GM18505 (cell line): ENCODE measurements at regions not wholly inside any gene's neighbourhood (a gene's known extent, or its start where the extent isn't known, plus 50 kb on each side); places are given as distances from the start of the nearest gene placed in this dataset.

Source experiments
- ATAC-seq: cut with Tn5 transposase; IDR thresholded peaks from one replicate; pipeline ENCODE4 v1.9.1; 2021; ENCODE audit not compliant: unreplicated experiment
- POLR2A ChIP-seq: IDR thresholded peaks from 4 replicates; pipeline ENCODE4 v1.6.1; 2011; ENCODE audit warnings: borderline replicate concordance; ENCODE audit not compliant: insufficient read depth, insufficient read length; ENCODE audit errors: extremely low read depth

DNA sequence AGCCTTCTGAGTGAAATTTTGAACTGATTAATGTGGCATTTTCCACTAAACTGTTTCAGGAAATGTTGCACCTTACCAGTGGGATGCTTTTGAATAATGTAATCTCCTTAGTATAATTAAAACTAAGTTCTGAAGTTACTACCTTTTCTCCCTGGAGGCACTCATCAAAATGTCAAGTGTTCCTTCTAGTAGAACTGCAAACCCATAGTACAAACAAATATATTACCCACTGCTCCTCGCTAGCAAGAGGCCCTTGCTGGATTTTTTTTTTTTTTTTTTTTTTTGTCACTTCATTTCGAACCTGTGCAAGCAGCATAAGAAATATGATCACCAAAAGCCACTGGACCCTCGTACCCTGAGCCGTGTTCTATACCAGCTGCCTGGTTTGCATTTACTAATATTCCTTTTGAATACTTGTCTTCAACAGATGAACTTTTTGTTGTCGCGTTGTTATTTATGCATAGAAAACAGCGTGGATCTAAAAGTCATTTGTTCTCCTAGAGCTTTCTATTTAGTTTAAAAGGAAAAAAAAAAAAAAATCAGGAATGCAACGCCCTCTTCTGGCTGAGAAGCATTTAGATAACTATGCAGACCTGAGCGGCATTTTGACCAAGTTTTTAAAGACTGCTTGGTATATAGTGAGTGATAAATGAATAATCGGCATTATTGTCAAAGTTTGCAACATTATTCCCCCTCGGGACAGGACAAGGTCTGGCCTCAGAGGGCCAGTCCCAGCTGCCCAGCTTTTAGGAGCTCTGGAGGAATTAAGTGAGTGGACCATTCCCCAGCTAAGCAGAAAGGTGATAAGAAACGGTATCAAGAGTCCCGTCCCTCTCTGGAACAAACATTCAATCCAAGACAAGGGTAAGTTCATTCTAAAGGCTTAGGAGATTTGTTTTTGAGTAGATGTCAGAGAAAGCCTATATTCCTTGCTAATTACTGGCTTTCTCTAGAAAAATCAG, 162.5 kb upstream of the KIF2A start:
- ATAC-seq: no peak
- TF ChIP-seq POLR2A: no peak

DNA sequence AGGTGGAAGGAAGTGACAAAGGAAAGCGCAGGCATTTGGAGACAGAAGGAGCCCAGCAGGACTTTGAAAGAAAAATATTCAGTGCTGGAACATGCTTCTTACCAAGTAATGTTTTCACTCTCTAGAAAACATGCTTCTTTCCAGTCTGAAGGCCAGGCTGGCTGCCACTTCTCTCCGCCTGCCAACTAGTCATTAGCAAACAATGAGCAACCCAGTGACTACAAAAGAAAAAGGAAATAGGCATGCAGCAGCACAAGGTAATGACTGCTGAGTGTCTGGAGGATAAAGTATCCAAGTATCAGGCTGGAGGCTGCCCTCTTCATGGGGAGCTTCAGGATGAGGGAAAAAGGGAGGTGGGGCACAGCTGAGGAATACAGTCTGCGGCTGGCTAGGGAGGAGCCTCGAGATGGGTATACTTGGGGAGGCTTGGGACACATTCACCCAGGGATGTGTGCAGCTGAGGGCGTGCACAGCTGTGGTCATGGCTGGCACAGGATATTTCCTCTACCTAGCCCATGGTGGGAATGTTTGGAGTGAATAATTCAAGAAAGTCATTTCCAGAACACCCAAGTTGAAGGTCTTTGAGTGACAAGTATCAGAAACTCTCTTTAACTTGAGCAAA, 161.5 kb upstream of the KIF2A start:
- no peak for ATAC-seq
- TF ChIP-seq POLR2A: no peak

- no peak for TF ChIP-seq POLR2A
- ATAC-seq: no peak
Observed at GRCh38 chr5:62149879-62150278, 156.1 kb upstream of the KIF2A start.

DNA sequence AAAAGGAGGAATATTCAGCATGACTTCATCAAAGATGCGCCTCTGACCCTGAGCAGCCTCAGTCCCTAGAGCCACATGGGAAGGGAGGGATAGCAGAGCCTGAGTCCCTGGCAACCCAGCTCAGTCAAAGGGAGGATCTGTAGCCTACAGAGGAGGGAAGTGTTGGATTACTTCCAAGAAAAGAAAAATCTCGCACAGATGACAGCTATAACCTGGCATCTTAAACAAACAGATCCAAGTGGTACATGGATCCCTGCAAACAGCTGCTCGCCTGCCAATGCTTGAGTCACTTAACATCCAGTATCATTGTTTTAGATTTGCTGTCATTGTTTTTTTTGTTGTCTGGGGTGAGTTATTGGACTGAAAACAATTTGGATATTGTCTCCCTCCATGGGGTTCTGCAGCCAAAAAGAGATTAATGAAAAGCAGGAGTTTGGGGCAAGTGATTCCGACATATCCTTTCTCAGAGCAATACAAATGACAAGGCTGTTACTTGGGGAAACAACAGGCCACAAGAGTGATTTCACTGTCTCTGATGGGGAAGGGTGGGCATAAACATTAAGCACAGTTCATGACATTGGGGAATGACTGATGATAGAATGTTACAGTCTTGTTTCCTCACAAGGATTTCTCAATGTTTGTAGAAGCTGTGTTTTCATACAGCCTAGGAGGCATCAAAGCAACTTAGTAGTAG, 153.5 kb upstream of the KIF2A start:
- no peak for TF ChIP-seq POLR2A

DNA sequence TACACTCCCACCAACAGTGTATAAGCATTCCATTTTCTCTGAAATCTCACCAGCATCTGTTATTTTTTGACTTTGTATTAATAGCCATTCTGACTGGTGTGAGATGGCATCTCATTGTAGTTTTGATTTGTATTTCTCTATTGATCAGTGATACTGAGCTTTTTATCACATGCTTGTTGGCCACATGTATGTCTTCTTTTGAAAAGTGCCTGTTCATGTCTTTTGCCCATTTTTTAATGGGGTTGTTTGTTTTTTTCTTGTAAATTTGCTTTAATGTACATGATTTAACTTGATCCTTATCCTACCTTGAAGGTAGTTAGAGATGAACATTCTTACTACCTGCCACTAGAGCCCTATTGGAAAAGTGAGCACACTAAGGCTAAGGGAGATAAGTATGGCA, 151.2 kb upstream of the KIF2A start:
- TF ChIP-seq POLR2A: no peak
- ATAC-seq: no peak

More for the DNA sequence above, 153.5 kb upstream of the KIF2A start:
- ATAC-seq: no peak

DNA sequence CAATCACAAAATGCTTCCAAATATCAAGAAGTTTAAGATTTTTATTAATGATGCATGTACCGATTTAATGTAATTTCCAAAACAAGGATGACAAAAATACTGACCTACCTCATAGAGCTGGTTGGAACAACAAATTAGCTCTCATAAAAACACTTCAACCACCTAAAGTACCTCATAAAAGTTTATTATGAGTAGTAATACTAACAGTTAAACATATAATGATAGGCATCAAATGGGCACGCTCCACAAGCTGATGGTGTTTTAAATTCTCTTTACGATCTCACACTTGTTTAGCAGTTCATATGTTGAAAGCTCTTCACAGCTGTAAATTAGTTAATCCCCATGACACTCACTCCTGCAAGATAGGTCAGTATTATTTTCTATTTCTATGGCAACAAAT, 150.0 kb upstream of the KIF2A start:
- no peak for TF ChIP-seq POLR2A
- no peak for ATAC-seq

DNA sequence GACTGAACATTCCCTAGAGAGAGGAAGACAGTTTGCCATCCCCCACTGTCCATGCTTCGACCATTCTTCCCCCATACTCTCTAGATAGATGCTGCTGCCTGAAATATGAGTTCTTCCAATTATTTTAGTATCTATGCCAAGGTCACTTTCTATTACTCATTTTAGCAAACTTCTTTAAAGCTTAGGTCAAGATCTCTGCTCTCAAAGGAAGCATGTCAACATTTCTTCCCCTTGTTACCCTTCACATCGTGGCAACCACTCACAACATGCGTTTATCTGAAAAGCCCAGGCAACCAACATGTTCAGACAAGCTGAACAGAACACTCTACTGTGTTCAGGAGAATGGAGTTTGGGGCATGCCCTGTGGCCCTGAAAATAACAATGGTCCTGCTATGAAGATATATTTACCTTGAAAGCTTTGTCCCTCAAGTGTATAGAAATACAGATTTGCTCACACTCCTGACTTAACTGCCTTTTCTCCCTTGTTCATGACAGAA, 138.4 kb upstream of the KIF2A start:
- no peak for ATAC-seq

DNA sequence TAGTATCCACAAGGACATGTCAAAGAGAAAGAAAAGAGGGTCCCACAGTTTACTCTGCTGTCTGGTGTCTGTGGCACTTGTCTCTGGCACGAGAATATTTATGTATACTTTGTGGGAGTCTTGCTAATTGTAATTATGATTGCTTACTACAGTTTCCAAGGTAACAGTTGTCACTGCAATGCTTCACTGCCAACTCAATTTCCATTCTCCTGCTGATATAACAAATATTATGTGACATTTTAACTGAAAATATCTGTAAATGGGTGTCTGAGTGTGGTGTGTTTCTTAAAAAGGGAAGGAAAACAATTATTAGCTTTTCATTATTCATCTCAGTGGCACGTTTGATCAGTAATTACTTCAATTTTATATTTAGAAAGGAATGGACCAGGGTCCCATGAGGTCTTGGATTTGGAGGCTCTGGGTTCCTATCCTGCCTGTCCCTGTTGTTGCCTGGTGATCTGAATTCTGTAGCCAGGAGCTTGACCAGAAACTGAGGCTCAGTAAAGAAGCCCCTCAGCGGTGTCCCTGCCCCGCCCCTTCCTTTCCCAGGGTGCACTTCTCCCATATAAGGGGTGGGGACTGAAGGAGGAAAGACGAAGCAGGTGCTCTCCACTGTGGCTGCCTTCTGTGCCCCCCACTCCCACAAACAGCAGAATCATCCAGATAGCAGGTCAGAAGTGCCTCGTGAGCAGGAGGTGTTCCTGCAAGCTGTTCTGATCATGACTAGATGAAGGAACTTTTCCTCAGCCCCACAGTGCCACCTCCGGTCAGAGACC, 137.3 kb upstream of the KIF2A start:
- no peak for ATAC-seq
- no peak for TF ChIP-seq POLR2A

More for the DNA sequence above, 138.4 kb upstream of the KIF2A start:
- TF ChIP-seq POLR2A: no peak

- ATAC-seq: no peak
- no peak for TF ChIP-seq POLR2A
Observed at GRCh38 chr5:62178258-62178657, 127.7 kb upstream of the KIF2A start.

GRCh38 chr5:62182802-62183201, 123.2 kb upstream of the KIF2A start:
- no peak for ATAC-seq

GRCh38 chr5:62183727-62184126, 122.3 kb upstream of the KIF2A start:
- TF ChIP-seq POLR2A: no peak
- ATAC-seq: no peak

More at GRCh38 chr5:62182802-62183201, 123.2 kb upstream of the KIF2A start:
- TF ChIP-seq POLR2A: no peak

GRCh38 chr5:62184444-62184843, 121.6 kb upstream of the KIF2A start:
- no peak for TF ChIP-seq POLR2A
- ATAC-seq: no peak

DNA sequence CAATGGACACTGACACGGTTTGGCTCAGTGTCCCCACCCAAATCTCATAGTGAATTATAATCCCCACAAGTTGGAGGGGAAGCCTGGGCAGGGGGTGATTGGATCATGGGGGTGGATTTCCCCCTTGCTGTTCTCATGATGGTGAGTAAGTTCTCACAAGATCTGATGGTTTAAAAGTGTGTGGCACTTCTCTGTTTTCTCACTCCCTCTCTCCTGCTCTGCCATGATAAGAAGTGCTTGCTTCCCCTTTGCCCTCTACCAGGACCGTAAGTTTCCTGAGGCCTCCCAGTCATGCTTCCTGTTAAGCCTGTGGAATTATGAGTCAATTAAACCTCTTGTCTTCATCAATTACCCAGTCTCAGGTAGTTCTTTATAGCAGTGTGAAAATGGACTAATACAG, 115.8 kb upstream of the KIF2A start:
- no peak for TF ChIP-seq POLR2A
- ATAC-seq: no peak

GRCh38 chr5:62190931-62191330, 115.1 kb upstream of the KIF2A start:
- no peak for ATAC-seq
- TF ChIP-seq POLR2A: no peak
